ENCODE measurements at regions not wholly inside any gene's neighbourhood (a gene's known extent, or its start where the extent isn't known, plus 50 kb on each side); places are given as distances from the start of the nearest gene placed in this dataset.

GRCh38 chr2:129181963-129182362, 797.5 kb upstream of the RAB6C start:
- Histone ChIP-seq H3K9me3 (no peaks in the 10 kb centered on the region), H3K4me3 (ENCODE audit: low read depth, low read length) (no peak overlapping the region), H3K4me1 (no peaks in the 10 kb centered on the region), H3K36me3 (no peaks in the 10 kb centered on the region), H3K27me3 (no peaks in the 10 kb centered on the region)
- no peak for TF ChIP-seq CTCF (IDR thresholded peaks at IDR 0.05; ENCODE audit: low read depth, low read length)
- DNase-seq = no peak

GRCh38 chr2:129187343-129187742, 792.1 kb upstream of the RAB6C start:
- no peaks in the 10 kb centered on the region for H3K36me3 ChIP-seq
- TF ChIP-seq CTCF (IDR thresholded peaks at IDR 0.05; ENCODE audit: low read depth, low read length) = no peak
- no peaks in the 10 kb centered on the region for H3K27me3 ChIP-seq
- no peak overlapping the region for H3K4me3 ChIP-seq (ENCODE audit: low read depth, low read length)
- no peaks in the 10 kb centered on the region for H3K9me3 ChIP-seq
- H3K4me1 ChIP-seq = no peaks in the 10 kb centered on the region
- DNase-seq = no peak

GRCh38 chr2:129188451-129188850, 791.0 kb upstream of the RAB6C start:
- H3K27me3 ChIP-seq = no peaks in the 10 kb centered on the region
- no peaks in the 10 kb centered on the region for H3K9me3 ChIP-seq
- DNase-seq = no peak
- H3K36me3 ChIP-seq = no peaks in the 10 kb centered on the region
- H3K4me1 ChIP-seq = no peaks in the 10 kb centered on the region
- H3K4me3 ChIP-seq (ENCODE audit: low read depth, low read length) = no peak overlapping the region
- no peak for TF ChIP-seq CTCF (IDR thresholded peaks at IDR 0.05; ENCODE audit: low read depth, low read length)

- Histone ChIP-seq H3K27me3 (no peaks in the 10 kb centered on the region), H3K9me3 (no peaks in the 10 kb centered on the region), H3K4me3 (ENCODE audit: low read depth, low read length) (no peak overlapping the region), H3K36me3 (no peaks in the 10 kb centered on the region), H3K4me1 (no peaks in the 10 kb centered on the region)
- TF ChIP-seq CTCF (IDR thresholded peaks at IDR 0.05; ENCODE audit: low read depth, low read length) = no peak
- no peak for DNase-seq
Measured at GRCh38 chr2:129189617-129190319, 789.7 kb upstream of the RAB6C start.

- Histone ChIP-seq H3K4me1 (no peaks in the 10 kb centered on the region), H3K9me3 (no peaks in the 10 kb centered on the region), H3K36me3 (no peaks in the 10 kb centered on the region), H3K27me3 (no peaks in the 10 kb centered on the region), H3K4me3 (ENCODE audit: low read depth, low read length) (no peak overlapping the region)
- no peak for DNase-seq
- no peak for TF ChIP-seq CTCF (IDR thresholded peaks at IDR 0.05; ENCODE audit: low read depth, low read length)
Measured at GRCh38 chr2:129190494-129190893, 789.0 kb upstream of the RAB6C start.

- Histone ChIP-seq H3K27me3 (no peaks in the 10 kb centered on the region), H3K9me3 (no peaks in the 10 kb centered on the region), H3K4me3 (ENCODE audit: low read depth, low read length) (no peak overlapping the region), H3K4me1 (no peaks in the 10 kb centered on the region), H3K36me3 (no peaks in the 10 kb centered on the region)
- no peak for TF ChIP-seq CTCF (IDR thresholded peaks at IDR 0.05; ENCODE audit: low read depth, low read length)
- no peak for DNase-seq
Measured at GRCh38 chr2:129191530-129191929, 787.9 kb upstream of the RAB6C start.
